ENCODE measurements at regions not wholly inside any gene's neighbourhood (a gene's known extent, or its start where the extent isn't known, plus 50 kb on each side); places are given as distances from the start of the nearest gene placed in this dataset.

DNA sequence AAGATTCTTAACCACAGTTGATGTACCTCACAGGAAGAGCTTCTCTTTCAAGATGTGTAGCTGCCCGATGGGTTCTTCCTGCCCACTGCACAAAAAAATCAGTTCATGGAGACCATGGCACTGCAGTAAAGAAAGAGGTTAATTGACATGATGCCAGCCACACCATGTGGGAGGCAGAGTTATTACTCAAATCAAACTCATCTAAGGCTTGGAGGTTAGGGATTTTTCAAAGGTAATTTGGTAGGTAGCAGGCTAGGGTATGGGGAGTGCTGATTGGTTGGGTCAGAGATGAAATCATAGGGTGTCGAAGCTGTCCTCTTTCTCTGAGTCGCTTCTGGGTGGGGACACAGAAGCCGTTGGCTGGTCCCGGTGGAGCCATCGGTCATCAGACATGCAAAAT lies 57.4 kb upstream of the BDH1 start:
- TF ChIP-seq CTCF (IDR thresholded peaks at IDR 0.05) = no peak
- no peak for TF ChIP-seq EZH2phosphoT487 (IDR thresholded peaks at IDR 0.05)
